ENCODE measurements at regions not wholly inside any gene's neighbourhood (a gene's known extent, or its start where the extent isn't known, plus 50 kb on each side); places are given as distances from the start of the nearest gene placed in this dataset.

GRCh38 chr6:17047889-17048288 lies 54.0 kb upstream of the STMND1 start:
- DNase-seq (ENCODE audit: low read depth) = no peak

- peak; percentile 50 for DNase-seq (ENCODE audit: low read depth)
Measured at GRCh38 chr6:17045581-17046322, 56.1 kb upstream of the STMND1 start.

GRCh38 chr6:17043148-17043522 lies 58.7 kb upstream of the STMND1 start:
- DNase-seq (ENCODE audit: low read depth) = no peak

- peak; percentile 41 for DNase-seq (ENCODE audit: low read depth)
Measured at GRCh38 chr6:17042422-17043147, 59.3 kb upstream of the STMND1 start.

- no peak for DNase-seq (ENCODE audit: low read depth)
Measured at GRCh38 chr6:17039266-17039665, 62.6 kb upstream of the STMND1 start.

- DNase-seq (ENCODE audit: low read depth) = no peak
Measured at GRCh38 chr6:17038316-17038715, 63.5 kb upstream of the STMND1 start.

- no peak for DNase-seq (ENCODE audit: low read depth)
Measured at GRCh38 chr6:17036065-17036393, 65.8 kb upstream of the STMND1 start.

- no peak for DNase-seq (ENCODE audit: low read depth)
Measured at GRCh38 chr6:17035257-17036064, 66.4 kb upstream of the STMND1 start.

GRCh38 chr6:17033746-17034145 lies 68.1 kb upstream of the STMND1 start:
- DNase-seq (ENCODE audit: low read depth) = no peak

- peak; percentile 90 for DNase-seq (ENCODE audit: low read depth)
Measured at GRCh38 chr6:17032988-17033634, 68.7 kb upstream of the STMND1 start.

GRCh38 chr6:17032590-17032987 lies 69.3 kb upstream of the STMND1 start:
- DNase-seq (ENCODE audit: low read depth) = no peak

- DNase-seq (ENCODE audit: low read depth) = no peak
Measured at GRCh38 chr6:17031961-17032360, 69.9 kb upstream of the STMND1 start.

GRCh38 chr6:17027441-17027840 lies 74.4 kb upstream of the STMND1 start:
- no peak for DNase-seq (ENCODE audit: low read depth)

GRCh38 chr6:17022604-17023003 lies 79.2 kb upstream of the STMND1 start:
- no peak for DNase-seq (ENCODE audit: low read depth)

- DNase-seq (ENCODE audit: low read depth) = peak; percentile 49
Measured at GRCh38 chr6:17021539-17021889, 80.3 kb upstream of the STMND1 start.

GRCh38 chr6:17020889-17021538 lies 80.8 kb upstream of the STMND1 start:
- DNase-seq (ENCODE audit: low read depth) = no peak

GRCh38 chr6:17018425-17018824 lies 83.4 kb upstream of the STMND1 start:
- DNase-seq (ENCODE audit: low read depth) = no peak

GRCh38 chr6:17017416-17017815 lies 84.4 kb upstream of the STMND1 start:
- DNase-seq (ENCODE audit: low read depth) = no peak

- DNase-seq (ENCODE audit: low read depth) = no peak
Measured at GRCh38 chr6:17015551-17016381, 86.1 kb upstream of the STMND1 start.

- peak; percentile 54 for DNase-seq (ENCODE audit: low read depth)
Measured at GRCh38 chr6:17015144-17015543, 86.7 kb upstream of the STMND1 start.

GRCh38 chr6:17013701-17014100 lies 88.1 kb upstream of the STMND1 start:
- peak; percentile 76 for DNase-seq (ENCODE audit: low read depth)

Data from non-pigmented ciliary epithelial cell (primary cell).